ENCODE measurements at regions not wholly inside any gene's neighbourhood (a gene's known extent, or its start where the extent isn't known, plus 50 kb on each side); places are given as distances from the start of the nearest gene placed in this dataset.

DNA sequence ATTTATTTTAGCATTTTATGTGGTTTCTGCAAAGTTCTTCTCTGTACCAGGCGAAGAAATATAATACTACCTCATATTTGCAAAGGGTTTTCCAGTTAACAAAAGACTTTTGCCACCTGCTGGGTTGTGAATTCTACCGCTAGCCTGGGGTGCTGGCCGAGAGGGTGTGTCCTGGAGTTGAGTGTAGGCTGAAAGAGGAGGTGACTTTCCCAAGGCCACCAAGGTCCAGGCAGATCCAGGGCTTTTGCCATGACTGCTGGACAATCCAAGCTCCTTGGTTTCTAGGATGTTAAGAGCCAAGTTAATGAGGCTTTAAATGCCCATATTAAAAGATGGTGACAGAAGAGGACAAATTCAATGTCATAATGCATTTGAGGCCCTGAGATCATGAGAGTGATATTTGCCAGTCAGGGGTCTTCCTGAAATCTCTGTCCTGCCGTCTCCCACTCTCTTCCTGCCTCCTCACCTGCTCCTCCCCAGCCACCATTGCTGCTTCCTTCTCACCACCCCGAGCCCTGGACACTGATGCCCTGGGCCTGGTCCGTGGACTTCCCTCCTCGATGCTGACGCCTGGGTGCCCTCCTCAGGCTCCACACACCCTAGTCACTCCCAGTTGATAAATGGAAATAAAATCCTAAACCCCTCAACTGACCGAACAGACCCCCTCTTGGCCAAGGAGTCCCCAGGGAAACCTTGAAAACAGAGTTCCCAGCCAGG lies 825.6 kb downstream of the TBC1D22A start:
- TF ChIP-seq, protein P1, sequence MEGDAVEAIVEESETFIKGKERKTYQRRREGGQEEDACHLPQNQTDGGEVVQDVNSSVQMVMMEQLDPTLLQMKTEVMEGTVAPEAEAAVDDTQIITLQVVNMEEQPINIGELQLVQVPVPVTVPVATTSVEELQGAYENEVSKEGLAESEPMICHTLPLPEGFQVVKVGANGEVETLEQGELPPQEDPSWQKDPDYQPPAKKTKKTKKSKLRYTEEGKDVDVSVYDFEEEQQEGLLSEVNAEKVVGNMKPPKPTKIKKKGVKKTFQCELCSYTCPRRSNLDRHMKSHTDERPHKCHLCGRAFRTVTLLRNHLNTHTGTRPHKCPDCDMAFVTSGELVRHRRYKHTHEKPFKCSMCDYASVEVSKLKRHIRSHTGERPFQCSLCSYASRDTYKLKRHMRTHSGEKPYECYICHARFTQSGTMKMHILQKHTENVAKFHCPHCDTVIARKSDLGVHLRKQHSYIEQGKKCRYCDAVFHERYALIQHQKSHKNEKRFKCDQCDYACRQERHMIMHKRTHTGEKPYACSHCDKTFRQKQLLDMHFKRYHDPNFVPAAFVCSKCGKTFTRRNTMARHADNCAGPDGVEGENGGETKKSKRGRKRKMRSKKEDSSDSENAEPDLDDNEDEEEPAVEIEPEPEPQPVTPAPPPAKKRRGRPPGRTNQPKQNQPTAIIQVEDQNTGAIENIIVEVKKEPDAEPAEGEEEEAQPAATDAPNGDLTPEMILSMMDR (IDR thresholded peaks at IDR 0.05) = no peak
- TF ChIP-seq POLR2AphosphoS5 (IDR thresholded peaks at IDR 0.05) = no peak
- no peak for TF ChIP-seq EP300 (IDR thresholded peaks at IDR 0.05)
